ENCODE measurements at regions not wholly inside any gene's neighbourhood (a gene's known extent, or its start where the extent isn't known, plus 50 kb on each side); places are given as distances from the start of the nearest gene placed in this dataset.
"Not testable (repeated sequence)": the region's sequence is repeated elsewhere in the genome, so short reads cannot be mapped to it uniquely, and the experiment has no call there.

DNA sequence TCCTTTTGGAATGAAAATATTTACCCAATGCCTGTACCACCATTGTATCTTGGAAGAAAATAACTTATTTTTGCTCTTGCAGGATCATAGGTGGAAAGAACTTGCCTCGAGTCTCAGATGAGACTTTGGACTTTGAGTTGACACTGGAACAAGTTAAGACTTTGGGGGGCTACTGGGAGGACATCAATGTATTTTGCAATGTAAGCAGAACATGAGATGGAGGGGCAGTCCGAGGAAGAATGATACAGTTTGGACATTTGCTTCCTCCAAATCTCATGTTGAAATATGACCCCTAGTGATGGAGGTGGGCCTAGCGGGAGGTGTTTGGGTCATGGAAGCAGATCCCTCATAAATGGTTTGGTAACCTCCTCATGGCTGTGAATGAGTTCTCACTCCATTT is 1428.6 kb downstream of the ZPLD1 start:
- Mint-ChIP-seq H3K4me1 (ENCODE audit: low read depth, unreplicated experiment) (peaks cover 4% of the 10 kb centered on the region), H3K36me3 (ENCODE audit: unreplicated experiment) (no peaks in the 10 kb centered on the region), H3K9me3 (ENCODE audit: unreplicated experiment) (no peaks in the 10 kb centered on the region), H3K4me3 (ENCODE audit: unreplicated experiment) (no peak overlapping the region), H3K27me3 (ENCODE audit: unreplicated experiment) (no peaks in the 10 kb centered on the region), H3K27ac (ENCODE audit: unreplicated experiment) (no peak overlapping the region)
- no peak for DNase-seq
- TF ChIP-seq, protein P1, sequence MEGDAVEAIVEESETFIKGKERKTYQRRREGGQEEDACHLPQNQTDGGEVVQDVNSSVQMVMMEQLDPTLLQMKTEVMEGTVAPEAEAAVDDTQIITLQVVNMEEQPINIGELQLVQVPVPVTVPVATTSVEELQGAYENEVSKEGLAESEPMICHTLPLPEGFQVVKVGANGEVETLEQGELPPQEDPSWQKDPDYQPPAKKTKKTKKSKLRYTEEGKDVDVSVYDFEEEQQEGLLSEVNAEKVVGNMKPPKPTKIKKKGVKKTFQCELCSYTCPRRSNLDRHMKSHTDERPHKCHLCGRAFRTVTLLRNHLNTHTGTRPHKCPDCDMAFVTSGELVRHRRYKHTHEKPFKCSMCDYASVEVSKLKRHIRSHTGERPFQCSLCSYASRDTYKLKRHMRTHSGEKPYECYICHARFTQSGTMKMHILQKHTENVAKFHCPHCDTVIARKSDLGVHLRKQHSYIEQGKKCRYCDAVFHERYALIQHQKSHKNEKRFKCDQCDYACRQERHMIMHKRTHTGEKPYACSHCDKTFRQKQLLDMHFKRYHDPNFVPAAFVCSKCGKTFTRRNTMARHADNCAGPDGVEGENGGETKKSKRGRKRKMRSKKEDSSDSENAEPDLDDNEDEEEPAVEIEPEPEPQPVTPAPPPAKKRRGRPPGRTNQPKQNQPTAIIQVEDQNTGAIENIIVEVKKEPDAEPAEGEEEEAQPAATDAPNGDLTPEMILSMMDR (IDR thresholded peaks at IDR 0.05; ENCODE audit: partially characterized antibody, unreplicated experiment), result no peak

DNA sequence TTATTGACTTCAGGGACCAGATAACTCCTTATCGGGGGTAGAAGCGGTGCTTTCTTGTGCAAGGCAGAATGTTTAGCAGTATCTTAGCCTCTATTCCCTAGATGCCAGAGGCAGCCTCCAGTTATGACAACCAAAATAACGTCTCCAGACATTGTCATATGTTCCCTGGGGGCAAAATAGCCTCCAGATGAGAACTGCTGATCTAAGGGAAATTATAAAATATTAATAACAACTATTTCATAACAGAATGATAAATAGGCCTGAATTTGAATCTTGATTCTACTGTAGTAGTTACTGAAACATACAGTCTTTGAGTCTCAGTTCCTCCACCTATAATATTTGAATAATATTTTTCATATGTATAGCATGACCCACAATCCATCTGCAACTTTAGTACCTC is 1431.3 kb downstream of the ZPLD1 start:
- no peak overlapping the region for H3K4me3 Mint-ChIP-seq (ENCODE audit: unreplicated experiment)
- H3K27ac Mint-ChIP-seq (ENCODE audit: unreplicated experiment), result no peak overlapping the region
- no peaks in the 10 kb centered on the region for H3K36me3 Mint-ChIP-seq (ENCODE audit: unreplicated experiment)
- no peaks in the 10 kb centered on the region for H3K4me1 Mint-ChIP-seq (ENCODE audit: low read depth, unreplicated experiment)
- no peaks in the 10 kb centered on the region for H3K9me3 Mint-ChIP-seq (ENCODE audit: unreplicated experiment)
- H3K27me3 Mint-ChIP-seq (ENCODE audit: unreplicated experiment), result no peaks in the 10 kb centered on the region
- TF ChIP-seq, protein P1 (IDR thresholded peaks at IDR 0.05; ENCODE audit: partially characterized antibody, unreplicated experiment), result no peak
- no peak for DNase-seq

DNA sequence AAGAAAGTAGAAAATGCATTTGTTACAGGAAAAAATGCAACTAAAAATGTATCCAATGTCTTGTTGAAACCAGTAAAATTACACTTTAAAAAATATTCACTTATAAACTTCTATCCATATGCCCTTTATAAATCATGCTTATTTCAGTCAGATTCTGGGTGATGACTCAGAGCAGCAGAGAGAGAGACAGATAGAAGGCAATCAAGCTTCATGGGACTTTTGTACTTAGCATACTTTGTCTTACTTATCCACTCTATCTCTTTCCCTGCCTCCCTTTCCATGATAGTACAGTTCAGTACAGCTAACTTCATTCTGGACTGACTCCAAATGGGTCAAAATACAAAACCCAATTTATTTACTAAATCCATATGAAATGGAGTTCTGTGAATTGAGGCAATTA is 1438.2 kb downstream of the ZPLD1 start:
- H3K27ac Mint-ChIP-seq (ENCODE audit: unreplicated experiment), result no peak overlapping the region
- no peak for DNase-seq
- no peaks in the 10 kb centered on the region for H3K9me3 Mint-ChIP-seq (ENCODE audit: unreplicated experiment)
- H3K4me3 Mint-ChIP-seq (ENCODE audit: unreplicated experiment), result no peak overlapping the region
- TF ChIP-seq, protein P1 (IDR thresholded peaks at IDR 0.05; ENCODE audit: partially characterized antibody, unreplicated experiment), result no peak
- no peaks in the 10 kb centered on the region for H3K4me1 Mint-ChIP-seq (ENCODE audit: low read depth, unreplicated experiment)
- no peaks in the 10 kb centered on the region for H3K27me3 Mint-ChIP-seq (ENCODE audit: unreplicated experiment)
- no peaks in the 10 kb centered on the region for H3K36me3 Mint-ChIP-seq (ENCODE audit: unreplicated experiment)

DNA sequence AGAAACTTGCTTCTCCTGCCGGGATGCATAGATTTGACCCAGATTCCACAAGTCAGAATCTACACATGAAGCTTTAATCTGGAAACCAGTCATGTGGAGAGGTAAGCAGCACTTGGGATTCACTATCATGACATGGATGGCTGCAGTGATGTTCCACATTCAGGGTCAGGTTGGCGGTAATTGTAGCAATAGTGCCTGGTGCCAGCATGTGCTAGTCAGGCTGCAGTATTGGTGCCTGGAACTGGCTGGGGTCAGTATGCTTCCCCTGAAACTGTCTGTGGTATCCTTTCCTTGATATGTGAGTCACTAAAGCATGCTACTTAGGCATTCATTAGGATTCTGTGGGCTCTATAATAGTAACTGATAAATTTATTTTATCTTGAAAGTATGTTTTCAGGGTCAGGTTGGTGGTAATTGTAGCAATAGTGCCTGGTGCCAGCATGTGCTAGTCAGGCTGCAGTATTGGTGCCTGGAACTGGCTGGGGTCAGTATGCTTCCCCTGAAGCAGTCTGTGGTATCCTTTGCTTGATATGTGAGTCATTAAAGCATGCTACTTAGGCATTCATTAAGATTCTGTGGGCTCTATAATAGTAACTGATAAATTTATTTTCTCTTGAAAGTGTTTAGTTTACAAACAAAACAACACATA is 1439.2 kb downstream of the ZPLD1 start:
- TF ChIP-seq, protein P1 (IDR thresholded peaks at IDR 0.05; ENCODE audit: partially characterized antibody, unreplicated experiment), result no peak
- Mint-ChIP-seq H3K27ac (ENCODE audit: unreplicated experiment) (no peak overlapping the region), H3K36me3 (ENCODE audit: unreplicated experiment) (peaks cover 7% of the 10 kb centered on the region), H3K27me3 (ENCODE audit: unreplicated experiment) (no peaks in the 10 kb centered on the region), H3K9me3 (ENCODE audit: unreplicated experiment) (no peaks in the 10 kb centered on the region), H3K4me1 (ENCODE audit: low read depth, unreplicated experiment) (no peaks in the 10 kb centered on the region), H3K4me3 (ENCODE audit: unreplicated experiment) (no peak overlapping the region)
- no peak for DNase-seq

DNA sequence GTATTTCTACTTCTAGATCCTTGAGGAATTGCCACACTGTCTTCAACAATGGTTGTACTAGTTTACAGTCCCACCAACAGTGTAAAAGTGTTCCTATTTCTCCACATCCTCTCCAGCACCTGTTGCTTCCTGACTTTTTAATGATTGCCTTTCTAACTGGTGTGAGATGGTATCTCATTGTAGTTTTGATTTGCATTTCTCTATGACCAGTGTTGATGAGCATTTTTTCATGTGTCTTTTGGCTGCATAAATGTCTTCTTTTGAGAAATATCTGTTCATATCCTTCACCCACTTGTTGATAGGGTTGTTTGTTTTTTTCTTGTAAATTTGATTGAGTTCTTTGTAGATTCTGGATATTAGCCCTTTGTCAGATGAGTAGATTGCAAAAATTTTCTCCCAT is 1447.0 kb downstream of the ZPLD1 start:
- H3K27ac Mint-ChIP-seq (ENCODE audit: unreplicated experiment); H3K27me3 Mint-ChIP-seq (ENCODE audit: unreplicated experiment); H3K4me3 Mint-ChIP-seq (ENCODE audit: unreplicated experiment); H3K4me1 Mint-ChIP-seq (ENCODE audit: low read depth, unreplicated experiment); DNase-seq; H3K36me3 Mint-ChIP-seq (ENCODE audit: unreplicated experiment); H3K9me3 Mint-ChIP-seq (ENCODE audit: unreplicated experiment): not testable (repeated sequence)
